Breast epithelium (tissue), 3 donors: ENCODE measurements at regions not wholly inside any gene's neighbourhood (a gene's known extent, or its start where the extent isn't known, plus 50 kb on each side); places are given as distances from the start of the nearest gene placed in this dataset.

ENCODE experiments used
- CTCF ChIP-seq, 3 donors: fragments of 450-650 bp; IDR thresholded peaks; one replicate each; pipeline ENCODE4 v1.5.1; 2016 to 2017; ENCODE audit warnings: antibody characterized with exemption in 3 of 3, mild to moderate bottlenecking in 3 of 3, moderate library complexity in 3 of 3
- POLR2A ChIP-seq: fragments of 450-650 bp; IDR thresholded peaks from one replicate; pipeline ENCODE4 v1.6.1; 2016; ENCODE audit warnings: antibody characterized with exemption, mild to moderate bottlenecking, moderate library complexity
- POLR2AphosphoS5 ChIP-seq, 3 donors: sonication (generic); formaldehyde crosslinking; IDR thresholded peaks; one replicate each; pipeline ENCODE4 v1.6.1; 2017; ENCODE audit warnings: antibody characterized with exemption in 3 of 3

GRCh38 chr4:126065016-126065415 is 750.3 kb downstream of the FAT4 start:
- TF ChIP-seq POLR2A, result no peak
- no peak for TF ChIP-seq POLR2AphosphoS5 (IDR thresholded peaks at IDR 0.05)
- TF ChIP-seq CTCF (IDR thresholded peaks at IDR 0.05), result no peak
